Mammary epithelial cell (primary cell): ENCODE measurements at regions not wholly inside any gene's neighbourhood (a gene's known extent, or its start where the extent isn't known, plus 50 kb on each side); places are given as distances from the start of the nearest gene placed in this dataset.

Experiments
- EZH2 ChIP-seq: IDR thresholded peaks from 2 replicates; pipeline ENCODE4 v1.6.1; 2012; ENCODE audit warnings: low read length, inconsistent platforms, borderline replicate concordance
- TF ChIP-seq, protein P1 (sequence below), 2 donors: IDR thresholded peaks in 1 of 2; conservative IDR thresholded peaks in 1 of 2; 2 replicates each; pipeline ENCODE4 v1.5.1; 2011 to 2012; ENCODE audit warnings: inconsistent platforms in 2 of 2, low read length in 2 of 2, mild to moderate bottlenecking in 2 of 2, control low read depth in 1 of 2, low read depth in 1 of 2; ENCODE audit not compliant: insufficient read depth in 1 of 2; ENCODE audit errors: extremely low read depth in 1 of 2

DNA sequence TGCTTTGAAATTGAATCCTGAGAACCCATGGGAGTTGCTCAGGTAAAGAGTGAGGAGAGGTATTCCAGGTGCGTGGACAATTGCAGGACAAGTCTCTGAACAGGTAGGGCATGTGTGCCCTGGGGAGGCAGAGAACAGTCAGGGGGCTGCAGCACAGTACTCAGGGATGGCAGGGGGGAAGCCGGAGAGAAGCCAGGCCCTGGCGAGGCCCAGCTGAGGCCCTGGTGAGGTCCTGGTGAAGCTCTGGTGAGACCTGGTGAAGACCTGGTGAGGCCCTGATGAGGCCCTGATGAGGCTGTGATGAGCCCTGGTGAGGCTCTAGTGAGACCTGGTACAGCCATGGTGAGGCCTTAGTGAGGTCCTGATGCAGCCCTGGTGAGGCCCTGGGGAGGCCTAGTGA, 155.5 kb upstream of the GDF10 start:
- TF ChIP-seq, protein P1, sequence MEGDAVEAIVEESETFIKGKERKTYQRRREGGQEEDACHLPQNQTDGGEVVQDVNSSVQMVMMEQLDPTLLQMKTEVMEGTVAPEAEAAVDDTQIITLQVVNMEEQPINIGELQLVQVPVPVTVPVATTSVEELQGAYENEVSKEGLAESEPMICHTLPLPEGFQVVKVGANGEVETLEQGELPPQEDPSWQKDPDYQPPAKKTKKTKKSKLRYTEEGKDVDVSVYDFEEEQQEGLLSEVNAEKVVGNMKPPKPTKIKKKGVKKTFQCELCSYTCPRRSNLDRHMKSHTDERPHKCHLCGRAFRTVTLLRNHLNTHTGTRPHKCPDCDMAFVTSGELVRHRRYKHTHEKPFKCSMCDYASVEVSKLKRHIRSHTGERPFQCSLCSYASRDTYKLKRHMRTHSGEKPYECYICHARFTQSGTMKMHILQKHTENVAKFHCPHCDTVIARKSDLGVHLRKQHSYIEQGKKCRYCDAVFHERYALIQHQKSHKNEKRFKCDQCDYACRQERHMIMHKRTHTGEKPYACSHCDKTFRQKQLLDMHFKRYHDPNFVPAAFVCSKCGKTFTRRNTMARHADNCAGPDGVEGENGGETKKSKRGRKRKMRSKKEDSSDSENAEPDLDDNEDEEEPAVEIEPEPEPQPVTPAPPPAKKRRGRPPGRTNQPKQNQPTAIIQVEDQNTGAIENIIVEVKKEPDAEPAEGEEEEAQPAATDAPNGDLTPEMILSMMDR (conservative IDR thresholded peaks at IDR 0.05 in 1 of 2, IDR thresholded peaks at IDR 0.05 in 1 of 2; ENCODE audit: extremely low read depth in 1 of 2, insufficient read depth in 1 of 2, low read depth in 1 of 2, low read length in 2 of 2), result no peak
- no peak for TF ChIP-seq EZH2
